Caco-2 (cell line): ENCODE measurements at regions not wholly inside any gene's neighbourhood (a gene's known extent, or its start where the extent isn't known, plus 50 kb on each side); places are given as distances from the start of the nearest gene placed in this dataset.

Experiments used
- BruUV-seq: library from RNA; stranded (reverse); fragments of 400-500 nt; replicated peaks from 2 replicates; lab custom pipeline; 2021; lab: Mats Ljungman, UMichigan
- CTCF ChIA-PET: fragments of 300-600 bp; sonication (Branson Sonifier 250); formaldehyde crosslinking; loops from one replicate; lab custom pipeline; 2022; ENCODE audit warnings: antibody characterized with exemption; lab: Charles Lee
- POLR2A ChIA-PET: fragments of 300-600 bp; sonication (Branson Sonifier 250); formaldehyde crosslinking; loops from one replicate; lab custom pipeline; 2022; ENCODE audit warnings: antibody characterized with exemption; lab: Charles Lee
- DNase-seq, 2 experiments: peaks; one replicate each; pipeline versions ENCODE4 v3.0.0 to v3.0.0-alpha.2; 2020 to 2022
- H3K27me3 ChIP-seq: replicated peaks from 2 replicates; pipeline ENCODE4 v1.6.0; 2011; ENCODE audit warnings: low read length; ENCODE audit not compliant: control insufficient read depth, insufficient read depth
- H3K36me3 ChIP-seq: 2 replicates; pipeline ENCODE4 v1.5.1; 2011; ENCODE audit warnings: low read length; ENCODE audit not compliant: control insufficient read depth, insufficient read depth
- H3K4me1 ChIP-seq: fragments of 250-450 bp; sonication (Bioruptor Pico); 2 replicates; pipeline ENCODE4 v1.5.1; 2020; ENCODE audit warnings: mild to moderate bottlenecking
- H3K4me3 ChIP-seq: 2 replicates; pipeline ENCODE4 v1.5.1; 2011; ENCODE audit warnings: low read depth, mild to moderate bottlenecking, control low read depth, low read length
- H3K9me3 ChIP-seq: fragments of 250-450 bp; sonication (Bioruptor Pico); 2 replicates; pipeline ENCODE4 v1.5.1; 2020; ENCODE audit warnings: mild to moderate bottlenecking, moderate library complexity
- H3K27ac Mint-ChIP-seq: one replicate; pipeline ENCODE4 v1.8.0; 2022; ENCODE audit warnings: mixed read lengths; ENCODE audit not compliant: unreplicated experiment
- H3K27me3 Mint-ChIP-seq: one replicate; pipeline ENCODE4 v1.8.0; 2022; ENCODE audit warnings: mixed read lengths; ENCODE audit not compliant: insufficient read depth, unreplicated experiment
- H3K36me3 Mint-ChIP-seq: one replicate; pipeline ENCODE4 v1.8.0; 2022; ENCODE audit warnings: mild to moderate bottlenecking, mixed read lengths; ENCODE audit not compliant: insufficient read depth, unreplicated experiment
- H3K4me1 Mint-ChIP-seq: one replicate; pipeline ENCODE4 v1.8.0; 2022; ENCODE audit warnings: low read depth, mixed read lengths; ENCODE audit not compliant: unreplicated experiment
- H3K4me3 Mint-ChIP-seq: one replicate; pipeline ENCODE4 v1.8.0; 2022; ENCODE audit warnings: mild to moderate bottlenecking, moderate library complexity, mixed read lengths; ENCODE audit not compliant: unreplicated experiment
- H3K9me3 Mint-ChIP-seq: one replicate; pipeline ENCODE4 v1.8.0; 2022; ENCODE audit warnings: mixed read lengths; ENCODE audit not compliant: unreplicated experiment
- intact Hi-C: fragments of 100-400 bp; cut with micrococcal nuclease; formaldehyde crosslinking; loops from one replicate; pipeline ENCODE4 v1.10.0; 2022; ENCODE audit not compliant: unreplicated experiment
- TF ChIP-seq, protein P1 (sequence below), 2 experiments: fragments of 200-600 bp in 1 of 2; IDR thresholded peaks; 1 replicate in 1 of 2; 2 replicates in 1 of 2; pipeline versions ENCODE4 v1.5.1 to v1.8.0; 2011 to 2022; ENCODE audit warnings: antibody characterized with exemption in 1 of 2, control low read depth in 1 of 2, inconsistent platforms in 1 of 2, low read depth in 1 of 2, low read length in 1 of 2, mild to moderate bottlenecking in 1 of 2, moderate library complexity in 1 of 2; ENCODE audit not compliant: insufficient read depth in 1 of 2, severe bottlenecking in 1 of 2, unreplicated experiment in 1 of 2

DNA sequence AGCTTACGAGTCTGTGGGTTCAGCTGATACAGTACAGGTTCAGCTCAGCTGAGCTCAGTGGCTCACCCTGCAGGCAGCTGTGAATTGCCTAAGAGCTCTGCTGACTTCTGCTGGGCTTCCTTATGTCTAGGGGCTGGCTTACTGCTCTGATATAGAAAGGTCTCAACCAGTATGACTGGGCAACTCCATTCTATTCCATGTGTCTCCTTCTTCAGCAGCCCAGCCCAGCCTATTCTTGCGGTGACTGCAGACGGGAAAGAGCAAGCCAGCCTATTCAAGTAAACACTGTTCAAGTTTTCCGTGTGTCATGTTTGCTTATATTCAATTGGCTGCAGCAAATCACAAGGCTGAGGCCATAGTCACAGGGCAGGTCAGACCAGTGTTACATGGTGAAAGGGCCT lies 615.4 kb upstream of the ZFP42 start:
- no peaks in the 10 kb centered on the region for H3K9me3 Mint-ChIP-seq
- POLR2A ChIA-PET: no interaction called here
- H3K27me3 ChIP-seq: no peaks in the 10 kb centered on the region
- peak; percentile 5 to 37 for DNase-seq
- no peak overlapping the region for H3K4me3 ChIP-seq
- CTCF ChIA-PET: interaction anchor here (0.6 to 0.7 kb wide), 2 partner anchors 11 to 393 kb away, joined by 4 read pairs; no protein-coding TSS in a partner anchor
- TF ChIP-seq, protein P1, sequence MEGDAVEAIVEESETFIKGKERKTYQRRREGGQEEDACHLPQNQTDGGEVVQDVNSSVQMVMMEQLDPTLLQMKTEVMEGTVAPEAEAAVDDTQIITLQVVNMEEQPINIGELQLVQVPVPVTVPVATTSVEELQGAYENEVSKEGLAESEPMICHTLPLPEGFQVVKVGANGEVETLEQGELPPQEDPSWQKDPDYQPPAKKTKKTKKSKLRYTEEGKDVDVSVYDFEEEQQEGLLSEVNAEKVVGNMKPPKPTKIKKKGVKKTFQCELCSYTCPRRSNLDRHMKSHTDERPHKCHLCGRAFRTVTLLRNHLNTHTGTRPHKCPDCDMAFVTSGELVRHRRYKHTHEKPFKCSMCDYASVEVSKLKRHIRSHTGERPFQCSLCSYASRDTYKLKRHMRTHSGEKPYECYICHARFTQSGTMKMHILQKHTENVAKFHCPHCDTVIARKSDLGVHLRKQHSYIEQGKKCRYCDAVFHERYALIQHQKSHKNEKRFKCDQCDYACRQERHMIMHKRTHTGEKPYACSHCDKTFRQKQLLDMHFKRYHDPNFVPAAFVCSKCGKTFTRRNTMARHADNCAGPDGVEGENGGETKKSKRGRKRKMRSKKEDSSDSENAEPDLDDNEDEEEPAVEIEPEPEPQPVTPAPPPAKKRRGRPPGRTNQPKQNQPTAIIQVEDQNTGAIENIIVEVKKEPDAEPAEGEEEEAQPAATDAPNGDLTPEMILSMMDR (IDR thresholded peaks at IDR 0.05; ENCODE audit: insufficient read depth in 1 of 2, low read depth in 1 of 2, low read length in 1 of 2, severe bottlenecking in 1 of 2, unreplicated experiment in 1 of 2): peak in 1 of 2 experiments; percentile 11
- no peak overlapping the region for H3K4me3 Mint-ChIP-seq
- no peaks in the 10 kb centered on the region for H3K36me3 Mint-ChIP-seq
- intact Hi-C loops: no loop called here
- H3K36me3 ChIP-seq: no peaks in the 10 kb centered on the region
- H3K4me1 ChIP-seq: no peaks in the 10 kb centered on the region
- no peaks in the 10 kb centered on the region for H3K9me3 ChIP-seq
- BruUV-seq: no TSS peak
- H3K4me1 Mint-ChIP-seq: no peaks in the 10 kb centered on the region
- H3K27me3 Mint-ChIP-seq: peaks cover 6% of the 10 kb centered on the region
- H3K27ac Mint-ChIP-seq: no peak overlapping the region

DNA sequence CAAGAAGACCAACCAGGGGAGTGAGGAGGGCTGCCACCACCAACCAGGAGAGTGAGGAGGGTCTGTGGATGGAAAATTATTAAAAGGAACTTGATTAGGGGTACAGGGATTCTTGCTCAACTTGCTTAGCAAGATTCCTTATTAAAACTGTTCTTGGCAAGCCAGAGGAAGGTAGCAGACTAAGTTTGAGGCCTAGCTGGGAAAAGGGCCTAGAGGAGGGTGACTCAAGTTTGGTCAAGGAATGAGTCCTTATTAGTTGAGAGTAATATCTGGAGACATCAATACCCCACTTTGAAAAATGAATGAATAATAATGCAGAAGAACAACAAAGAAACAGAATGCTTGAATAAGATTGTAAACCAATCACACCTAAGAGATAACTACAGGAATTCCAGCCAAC lies 612.4 kb upstream of the ZFP42 start:
- Histone ChIP-seq H3K4me1 (no peaks in the 10 kb centered on the region), H3K4me3 (no peak overlapping the region), H3K36me3 (no peaks in the 10 kb centered on the region), H3K27me3 (no peaks in the 10 kb centered on the region), H3K9me3 (no peaks in the 10 kb centered on the region)
- H3K36me3 Mint-ChIP-seq: no peaks in the 10 kb centered on the region
- H3K4me3 Mint-ChIP-seq: no peak overlapping the region
- BruUV-seq: no TSS peak
- TF ChIP-seq, protein P1 (IDR thresholded peaks at IDR 0.05; ENCODE audit: insufficient read depth in 1 of 2, low read depth in 1 of 2, low read length in 1 of 2, severe bottlenecking in 1 of 2, unreplicated experiment in 1 of 2): no peak
- intact Hi-C loops: no loop called here
- no peak for DNase-seq
- ChIA-PET CTCF (interaction anchor here (0.7 kb wide), 1 partner anchor 17 kb away, joined by 3 read pairs; no protein-coding TSS in a partner anchor), POLR2A (no interaction called here)
- H3K27ac Mint-ChIP-seq: no peak overlapping the region
- no peaks in the 10 kb centered on the region for H3K4me1 Mint-ChIP-seq
- H3K27me3 Mint-ChIP-seq: peaks cover 3% of the 10 kb centered on the region
- no peaks in the 10 kb centered on the region for H3K9me3 Mint-ChIP-seq

DNA sequence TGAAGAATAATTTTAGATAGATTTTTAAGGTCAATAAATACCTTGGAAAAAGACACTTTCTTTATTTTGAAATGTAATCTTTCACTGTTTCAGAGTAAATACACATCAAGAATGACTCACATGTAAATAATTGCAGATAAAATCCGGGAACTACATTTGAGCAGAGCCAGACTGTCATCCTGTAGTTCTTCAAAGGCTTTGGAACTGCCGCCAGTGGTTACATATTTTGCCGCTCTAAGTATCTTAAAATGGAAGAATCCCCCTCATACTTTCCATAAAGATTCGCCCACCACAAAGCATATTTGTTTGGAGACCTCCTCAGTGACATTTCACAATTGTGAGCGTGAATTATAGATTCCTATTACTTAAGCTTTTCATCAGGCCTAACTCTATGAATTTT lies 607.8 kb upstream of the ZFP42 start:
- BruUV-seq: no TSS peak
- H3K27ac Mint-ChIP-seq: no peak overlapping the region

More for the DNA sequence above, 607.8 kb upstream of the ZFP42 start:
- DNase-seq: no peak
- Mint-ChIP-seq H3K9me3 (no peaks in the 10 kb centered on the region), H3K27me3 (no peaks in the 10 kb centered on the region), H3K4me1 (no peaks in the 10 kb centered on the region), H3K4me3 (no peak overlapping the region), H3K36me3 (no peaks in the 10 kb centered on the region)
- Histone ChIP-seq H3K4me1 (no peaks in the 10 kb centered on the region), H3K36me3 (no peaks in the 10 kb centered on the region), H3K27me3 (no peaks in the 10 kb centered on the region), H3K9me3 (no peaks in the 10 kb centered on the region), H3K4me3 (no peak overlapping the region)
- TF ChIP-seq, protein P1 (IDR thresholded peaks at IDR 0.05; ENCODE audit: insufficient read depth in 1 of 2, low read depth in 1 of 2, low read length in 1 of 2, severe bottlenecking in 1 of 2, unreplicated experiment in 1 of 2): no peak
- intact Hi-C loops: no loop called here
- ChIA-PET CTCF (no interaction called here), POLR2A (no interaction called here)
